Right atrium auricular region (tissue), 2 donors: ENCODE measurements at regions not wholly inside any gene's neighbourhood (a gene's known extent, or its start where the extent isn't known, plus 50 kb on each side); places are given as distances from the start of the nearest gene placed in this dataset.

Experiments
- DNase-seq: peaks from one replicate; pipeline ENCODE4 v3.0.0-alpha.2; 2019; ENCODE audit warnings: low spot score
- H3K27ac ChIP-seq, 2 donors: fragments of 200-600 bp; sonication (generic); 1 replicate in 1 of 2; 2 replicates in 1 of 2; pipeline ENCODE4 v1.5.1; 2016 to 2019
- H3K27me3 ChIP-seq, 2 donors: fragments of 200-600 bp; sonication (generic); one replicate each; pipeline versions ENCODE4 v1.5.1 to v1.6.0; 2017 to 2019
- H3K36me3 ChIP-seq: fragments of 200-600 bp; sonication (generic); one replicate; pipeline ENCODE4 v1.5.1; 2016
- H3K4me1 ChIP-seq, 2 donors: fragments of 200-600 bp; sonication (generic); one replicate each; pipeline versions ENCODE4 v1.5.1 to v1.6.0; 2017 to 2019
- H3K4me3 ChIP-seq, 2 donors: fragments of 200-600 bp; sonication (generic); 1 replicate in 1 of 2; 2 replicates in 1 of 2; pipeline ENCODE4 v1.5.1; 2017 to 2019; ENCODE audit warnings: mild to moderate bottlenecking in 1 of 2, moderate library complexity in 1 of 2
- H3K9me3 ChIP-seq, 2 donors: fragments of 200-600 bp; sonication (generic); one replicate each; pipeline ENCODE4 v1.5.1; 2019
- CTCF ChIP-seq, 2 donors: fragments of 200-600 bp; sonication (generic); IDR thresholded peaks; one replicate each; pipeline ENCODE4 v1.5.1; 2019; ENCODE audit warnings: antibody characterized with exemption in 2 of 2

GRCh38 chr2:41775366-41776025, 272.3 kb upstream of the PKDCC start:
- Histone ChIP-seq H3K27ac (no peak overlapping the region), H3K4me1 (no peaks in the 10 kb centered on the region), H3K27me3 (no peaks in the 10 kb centered on the region), H3K36me3 (no peaks in the 10 kb centered on the region), H3K4me3 (no peak overlapping the region), H3K9me3 (no peaks in the 10 kb centered on the region)
- no peak for DNase-seq
- no peak for TF ChIP-seq CTCF (IDR thresholded peaks at IDR 0.05)

GRCh38 chr2:41779888-41780287, 267.9 kb upstream of the PKDCC start:
- Histone ChIP-seq H3K27ac (no peak overlapping the region), H3K36me3 (no peaks in the 10 kb centered on the region), H3K4me3 (no peak overlapping the region), H3K4me1 (no peaks in the 10 kb centered on the region), H3K9me3 (no peaks in the 10 kb centered on the region), H3K27me3 (no peaks in the 10 kb centered on the region)
- no peak for DNase-seq
- no peak for TF ChIP-seq CTCF (IDR thresholded peaks at IDR 0.05)

- H3K9me3 ChIP-seq, result no peaks in the 10 kb centered on the region
- DNase-seq, result no peak
- TF ChIP-seq CTCF (IDR thresholded peaks at IDR 0.05), result peak; percentile 75 to 88
- no peak overlapping the region for H3K27ac ChIP-seq
- no peaks in the 10 kb centered on the region for H3K27me3 ChIP-seq
- H3K4me3 ChIP-seq, result no peak overlapping the region
- H3K4me1 ChIP-seq, result no peaks in the 10 kb centered on the region
- no peaks in the 10 kb centered on the region for H3K36me3 ChIP-seq
Measured at GRCh38 chr2:41782306-41783158, 265.3 kb upstream of the PKDCC start.

- H3K4me1 ChIP-seq, result no peaks in the 10 kb centered on the region
- no peak overlapping the region for H3K4me3 ChIP-seq
Measured at GRCh38 chr2:41784496-41784895, 263.3 kb upstream of the PKDCC start.

DNA sequence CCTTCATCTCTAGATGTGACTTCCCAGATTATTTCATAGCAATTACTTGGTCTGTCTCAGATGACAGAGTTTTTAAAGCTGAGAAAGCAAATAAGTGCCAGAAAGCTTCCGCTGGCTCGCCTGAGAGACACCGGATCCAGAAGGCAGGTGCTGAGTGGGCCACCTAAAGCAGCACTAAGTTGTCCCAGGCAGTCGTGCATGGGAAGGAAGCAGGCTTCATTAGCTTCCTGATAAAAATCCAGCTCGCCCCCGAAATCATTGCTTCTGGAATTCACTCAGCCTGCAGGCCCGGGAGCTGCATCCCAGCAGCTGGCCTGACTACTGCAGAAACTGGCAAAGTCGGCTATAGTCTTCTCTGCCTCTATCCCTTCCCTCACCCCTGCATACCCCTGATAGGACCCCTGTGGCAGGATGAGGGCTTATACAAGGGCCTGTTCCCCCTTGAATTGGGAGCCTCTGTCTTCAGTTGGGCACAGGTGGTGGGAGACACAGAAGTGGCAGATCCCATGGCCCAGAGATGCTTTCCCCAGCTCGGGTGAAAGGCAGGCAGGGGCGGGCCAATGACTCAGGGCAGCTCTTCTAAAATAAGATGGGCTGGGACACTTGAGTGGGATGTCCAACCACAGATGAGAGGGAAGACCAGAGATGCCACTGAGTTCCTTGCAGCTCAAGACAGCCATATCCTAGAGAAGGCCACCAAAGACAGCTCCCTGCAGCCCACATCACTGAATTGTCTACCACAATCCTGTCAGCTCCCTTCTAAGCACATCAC, 262.4 kb upstream of the PKDCC start:
- no peaks in the 10 kb centered on the region for H3K4me1 ChIP-seq
- no peaks in the 10 kb centered on the region for H3K27me3 ChIP-seq
- H3K36me3 ChIP-seq, result no peaks in the 10 kb centered on the region
- no peak overlapping the region for H3K27ac ChIP-seq
- no peak for TF ChIP-seq CTCF (IDR thresholded peaks at IDR 0.05)
- H3K4me3 ChIP-seq, result no peak overlapping the region
- H3K9me3 ChIP-seq, result no peaks in the 10 kb centered on the region
- DNase-seq, result no peak

More at GRCh38 chr2:41784496-41784895, 263.3 kb upstream of the PKDCC start:
- no peak for TF ChIP-seq CTCF (IDR thresholded peaks at IDR 0.05)
- Histone ChIP-seq H3K36me3 (no peaks in the 10 kb centered on the region), H3K9me3 (no peaks in the 10 kb centered on the region), H3K27me3 (no peaks in the 10 kb centered on the region), H3K27ac (no peak overlapping the region)
- no peak for DNase-seq
